Body of pancreas (tissue), 4 donors: ENCODE measurements at regions not wholly inside any gene's neighbourhood (a gene's known extent, or its start where the extent isn't known, plus 50 kb on each side); places are given as distances from the start of the nearest gene placed in this dataset.

Experiments
- CTCF ChIP-seq, 7 experiments: fragments of 450-650 bp in 4 of 7; fragments of 200-600 bp in 3 of 7; sonication (generic) in 3 of 7; IDR thresholded peaks; one replicate each; pipeline ENCODE4 v1.5.1; 2016 to 2019; ENCODE audit warnings: antibody characterized with exemption in 7 of 7
- POLR2A ChIP-seq, 3 donors: fragments of 450-650 bp; IDR thresholded peaks; one replicate each; pipeline ENCODE4 v1.6.1; 2016; ENCODE audit warnings: antibody characterized with exemption in 3 of 3, mild to moderate bottlenecking in 2 of 3

- TF ChIP-seq POLR2A (IDR thresholded peaks at IDR 0.05) (no peak), CTCF (IDR thresholded peaks at IDR 0.05) (no peak)
Observed at GRCh38 chr6:55696501-55696900, 117.5 kb upstream of the HMGCLL1 start.
